ENCODE measurements at regions not wholly inside any gene's neighbourhood (a gene's known extent, or its start where the extent isn't known, plus 50 kb on each side); places are given as distances from the start of the nearest gene placed in this dataset.

- TF ChIP-seq EGR1 (IDR thresholded peaks at IDR 0.05; ENCODE audit: low read depth): no peak
- no peak for TF ChIP-seq SP1 (IDR thresholded peaks at IDR 0.05; ENCODE audit: low read depth)
- TF ChIP-seq POLR2AphosphoS5 (IDR thresholded peaks at IDR 0.05; ENCODE audit: low read depth, low read length): no peak
- no peak for TF ChIP-seq EZH2phosphoT487 (IDR thresholded peaks at IDR 0.05; ENCODE audit: borderline replicate concordance)
- TF ChIP-seq, protein P1, sequence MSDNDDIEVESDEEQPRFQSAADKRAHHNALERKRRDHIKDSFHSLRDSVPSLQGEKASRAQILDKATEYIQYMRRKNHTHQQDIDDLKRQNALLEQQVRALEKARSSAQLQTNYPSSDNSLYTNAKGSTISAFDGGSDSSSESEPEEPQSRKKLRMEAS (IDR thresholded peaks at IDR 0.05): no peak
- TF ChIP-seq, protein P2, sequence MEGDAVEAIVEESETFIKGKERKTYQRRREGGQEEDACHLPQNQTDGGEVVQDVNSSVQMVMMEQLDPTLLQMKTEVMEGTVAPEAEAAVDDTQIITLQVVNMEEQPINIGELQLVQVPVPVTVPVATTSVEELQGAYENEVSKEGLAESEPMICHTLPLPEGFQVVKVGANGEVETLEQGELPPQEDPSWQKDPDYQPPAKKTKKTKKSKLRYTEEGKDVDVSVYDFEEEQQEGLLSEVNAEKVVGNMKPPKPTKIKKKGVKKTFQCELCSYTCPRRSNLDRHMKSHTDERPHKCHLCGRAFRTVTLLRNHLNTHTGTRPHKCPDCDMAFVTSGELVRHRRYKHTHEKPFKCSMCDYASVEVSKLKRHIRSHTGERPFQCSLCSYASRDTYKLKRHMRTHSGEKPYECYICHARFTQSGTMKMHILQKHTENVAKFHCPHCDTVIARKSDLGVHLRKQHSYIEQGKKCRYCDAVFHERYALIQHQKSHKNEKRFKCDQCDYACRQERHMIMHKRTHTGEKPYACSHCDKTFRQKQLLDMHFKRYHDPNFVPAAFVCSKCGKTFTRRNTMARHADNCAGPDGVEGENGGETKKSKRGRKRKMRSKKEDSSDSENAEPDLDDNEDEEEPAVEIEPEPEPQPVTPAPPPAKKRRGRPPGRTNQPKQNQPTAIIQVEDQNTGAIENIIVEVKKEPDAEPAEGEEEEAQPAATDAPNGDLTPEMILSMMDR (IDR thresholded peaks at IDR 0.05 in 2 of 3, conservative IDR thresholded peaks at IDR 0.05 in 1 of 3; ENCODE audit: borderline replicate concordance in 1 of 3, insufficient read depth in 1 of 3, low read depth in 2 of 3, low read length in 2 of 3): no peak
- no peak for TF ChIP-seq SIN3A (IDR thresholded peaks at IDR 0.05; ENCODE audit: low read depth)
- no peak for TF ChIP-seq TCF7L2 (IDR thresholded peaks at IDR 0.05; ENCODE audit: borderline replicate concordance, extremely low read depth, insufficient read depth, insufficient read length)
- no peak for TF ChIP-seq POLR2A (IDR thresholded peaks at IDR 0.05; ENCODE audit: borderline replicate concordance, extremely low read depth, insufficient read depth, insufficient read length)
- no peak for TF ChIP-seq RAD21 (IDR thresholded peaks at IDR 0.05; ENCODE audit: low read depth)
- no peak for TF ChIP-seq ZFX (IDR thresholded peaks at IDR 0.05)
- TF ChIP-seq REST (IDR thresholded peaks at IDR 0.05; ENCODE audit: low read depth): no peak
- TF ChIP-seq JUND (IDR thresholded peaks at IDR 0.05): no peak
- no peak for TF ChIP-seq YY1 (IDR thresholded peaks at IDR 0.05; ENCODE audit: extremely low read depth, insufficient replicate concordance, low read depth, low read length)
Measured at GRCh38 chr7:18116661-18117060, 89.0 kb upstream of the PRPS1L1 start.
